K562 (cell line): ENCODE measurements at regions not wholly inside any gene's neighbourhood (a gene's known extent, or its start where the extent isn't known, plus 50 kb on each side); places are given as distances from the start of the nearest gene placed in this dataset.

ENCODE experiments used
- BCL6 ChIP-seq: fragments of 250-450 bp; sonication (Bioruptor Pico); IDR thresholded peaks from 2 replicates; pipeline ENCODE4 v1.4.0; 2020
- CHCHD3 ChIP-seq: fragments of 250-450 bp; sonication (Bioruptor Pico); IDR thresholded peaks from 2 replicates; pipeline ENCODE4 v2.1.2; 2022; ENCODE audit warnings: mild to moderate bottlenecking
- CTBP1 ChIP-seq: fragments of 450-650 bp; IDR thresholded peaks from 2 replicates; pipeline ENCODE4 v1.6.1; 2016; ENCODE audit warnings: borderline replicate concordance
- E2F1 ChIP-seq: sonication (generic); formaldehyde crosslinking; IDR thresholded peaks from 2 replicates; pipeline ENCODE4 v1.8.1; 2023; ENCODE audit warnings: mild to moderate bottlenecking, missing genetic modification reagents, moderate library complexity
- GABPA ChIP-seq: fragments of 200-800 bp; sonication (Bioruptor generic); conservative IDR thresholded peaks from 2 replicates; pipeline ENCODE4 v1.6.1; 2016; ENCODE audit warnings: low read depth, missing genetic modification characterization, missing compliant biosample characterization
- HNRNPH1 ChIP-seq: fragments of 200-400 bp; formaldehyde crosslinking; optimal IDR thresholded peaks from 2 replicates; pipeline ENCODE3; 2017; ENCODE audit warnings: low read depth, mild to moderate bottlenecking, low read length, moderate library complexity
- LEF1 ChIP-seq: fragments of 450-650 bp; IDR thresholded peaks from 2 replicates; pipeline ENCODE4 v1.6.1; 2016; ENCODE audit warnings: mild to moderate bottlenecking
- MEF2D ChIP-seq: conservative IDR thresholded peaks from 2 replicates; pipeline ENCODE4 v1.6.1; 2016; ENCODE audit warnings: low read depth, missing genetic modification characterization, missing compliant biosample characterization
- NFE2 ChIP-seq: IDR thresholded peaks from 2 replicates; pipeline ENCODE4 v1.6.1; 2014; ENCODE audit warnings: antibody characterized with exemption, low read depth
- NR0B1 ChIP-seq: fragments of 450-650 bp; IDR thresholded peaks from one replicate; pipeline ENCODE4 v1.6.1; 2018; ENCODE audit warnings: mild to moderate bottlenecking, moderate library complexity; ENCODE audit not compliant: partially characterized antibody
- POLR2H ChIP-seq: IDR thresholded peaks from 2 replicates; pipeline ENCODE4 v1.6.1; 2016; ENCODE audit warnings: missing genetic modification characterization, low read depth, mild to moderate bottlenecking, control low read depth, missing compliant biosample characterization, moderate library complexity
- PYGO2 ChIP-seq: fragments of 450-650 bp; IDR thresholded peaks from 2 replicates; pipeline ENCODE4 v1.6.1; 2016; ENCODE audit warnings: mild to moderate bottlenecking, missing genetic modification characterization, moderate library complexity, missing compliant biosample characterization
- SMARCA5 ChIP-seq: fragments of 450-650 bp; IDR thresholded peaks from 2 replicates; pipeline ENCODE4 v1.6.1; 2016
- SRSF9 ChIP-seq: fragments of 200-400 bp; formaldehyde crosslinking; IDR thresholded peaks from 2 replicates; pipeline ENCODE4 v1.6.1; 2017; ENCODE audit warnings: low read depth, low read length, borderline replicate concordance
- TAF15 ChIP-seq: fragments of 200-400 bp; formaldehyde crosslinking; IDR thresholded peaks from 2 replicates; pipeline ENCODE4 v1.6.1; 2017; ENCODE audit warnings: mild to moderate bottlenecking, low read depth, low read length, moderate library complexity
- TBP ChIP-seq: optimal IDR thresholded peaks from 2 replicates; pipeline ENCODE3; 2011; ENCODE audit warnings: low read depth, low read length, improper control_type of control experiment
- TOE1 ChIP-seq, 2 experiments: fragments of 450-650 bp in 1 of 2; sonication (generic) in 1 of 2; formaldehyde crosslinking in 1 of 2; IDR thresholded peaks; 2 replicates each; pipeline versions ENCODE4 v1.7.1 to v1.8.0; 2016 to 2022; ENCODE audit warnings: borderline replicate concordance in 2 of 2, mild to moderate bottlenecking in 2 of 2, antibody characterized with exemption in 1 of 2, inconsistent platforms in 1 of 2, low read depth in 1 of 2, missing genetic modification reagents in 1 of 2, moderate library complexity in 1 of 2
- U2AF1 ChIP-seq: fragments of 200-400 bp; formaldehyde crosslinking; optimal IDR thresholded peaks from 2 replicates; pipeline ENCODE3; 2017; ENCODE audit warnings: mild to moderate bottlenecking, low read depth, low read length, moderate library complexity
- ZBTB5 ChIP-seq: fragments of 450-650 bp; IDR thresholded peaks from 2 replicates; pipeline ENCODE4 v1.6.1; 2017; ENCODE audit warnings: antibody characterized with exemption
- ZC3H11A ChIP-seq: IDR thresholded peaks from 2 replicates; pipeline ENCODE4 v1.6.1; 2012; ENCODE audit warnings: low read depth, low read length, improper control_type of control experiment
- ZNF133 ChIP-seq: fragments of 250-450 bp; sonication (Bioruptor Pico); IDR thresholded peaks from 2 replicates; pipeline ENCODE4 v1.4.0; 2020; ENCODE audit warnings: mild to moderate bottlenecking
- ZNF217 ChIP-seq: sonication (generic); formaldehyde crosslinking; IDR thresholded peaks from 2 replicates; pipeline ENCODE4 v1.8.0; 2022; ENCODE audit warnings: mild to moderate bottlenecking, missing genetic modification reagents
- ZNF324 ChIP-seq: fragments of 250-450 bp; sonication (Bioruptor Pico); IDR thresholded peaks from 2 replicates; pipeline ENCODE4 v1.4.0; 2020; ENCODE audit warnings: mild to moderate bottlenecking
- ZNF79 ChIP-seq: fragments of 250-450 bp; sonication (Bioruptor Pico); IDR thresholded peaks from 2 replicates; pipeline ENCODE4 v1.4.0; 2020; ENCODE audit warnings: low read depth, mild to moderate bottlenecking, moderate library complexity

- no peak for TF ChIP-seq HNRNPH1
- no peak for TF ChIP-seq U2AF1
- TF ChIP-seq CTBP1, result peak; percentile 42; the same call in 1 of the 2 replicates
- no peak for TF ChIP-seq ZNF324 (CRISPR knock-in tag)
- TF ChIP-seq TOE1 (IDR thresholded peaks at IDR 0.05; ENCODE audit: borderline replicate concordance), result no peak
- TF ChIP-seq TOE1 (CRISPR knock-in tag; IDR thresholded peaks at IDR 0.05; ENCODE audit: borderline replicate concordance, low read depth), result no peak
- no peak for TF ChIP-seq ZNF217 (CRISPR knock-in tag)
- TF ChIP-seq TBP, result no peak
- no peak for TF ChIP-seq SMARCA5
- TF ChIP-seq ZNF133 (CRISPR knock-in tag), result no peak
- no peak for TF ChIP-seq LEF1
- TF ChIP-seq ZBTB5, result no peak
- peak; percentile 59 for TF ChIP-seq NFE2
- TF ChIP-seq BCL6, result no peak
- TF ChIP-seq ZC3H11A, result no peak
- TF ChIP-seq NR0B1, result no peak
- TF ChIP-seq POLR2H, result no peak
- no peak for TF ChIP-seq E2F1 (CRISPR knock-in tag)
- TF ChIP-seq ZNF79 (CRISPR knock-in tag), result no peak
- TF ChIP-seq PYGO2, result no peak
- no peak for TF ChIP-seq MEF2D
- TF ChIP-seq SRSF9, result no peak
- TF ChIP-seq CHCHD3, result no peak
- TF ChIP-seq GABPA (tag), result peak; percentile 38
- no peak for TF ChIP-seq TAF15
Observed at GRCh38 chr21:38958940-38959691, 153.4 kb downstream of the ETS2 start (continued).
